GM21825 (cell line): ENCODE measurements at regions not wholly inside any gene's neighbourhood (a gene's known extent, or its start where the extent isn't known, plus 50 kb on each side); places are given as distances from the start of the nearest gene placed in this dataset.
"Not testable (repeated sequence)": the region's sequence is repeated elsewhere in the genome, so short reads cannot be mapped to it uniquely, and the experiment has no call there.

Experiments used
- ATAC-seq: cut with Tn5 transposase; IDR thresholded peaks from one replicate; pipeline ENCODE4 v1.9.1; 2021; ENCODE audit warnings: mild to moderate bottlenecking, moderate library complexity; ENCODE audit not compliant: unreplicated experiment

- ATAC-seq = no peak
Observed at GRCh38 chrX:106220177-106220576, 52.1 kb downstream of the PWWP3B start.

- no peak for ATAC-seq
Observed at GRCh38 chrX:106243376-106243775, 75.3 kb downstream of the PWWP3B start.

GRCh38 chrX:106246511-106246910 is 78.4 kb downstream of the PWWP3B start:
- ATAC-seq = no peak

- no peak for ATAC-seq
Observed at GRCh38 chrX:106247162-106247561, 79.1 kb downstream of the PWWP3B start.

- ATAC-seq = no peak
Observed at GRCh38 chrX:106249706-106250379, 81.7 kb downstream of the PWWP3B start.

GRCh38 chrX:106263817-106264216 is 95.7 kb downstream of the PWWP3B start:
- no peak for ATAC-seq

- not testable (repeated sequence) for ATAC-seq
Observed at GRCh38 chrX:106273947-106274587, 106.0 kb downstream of the PWWP3B start.

- ATAC-seq = not testable (repeated sequence)
Observed at GRCh38 chrX:106275172-106275571, 107.1 kb downstream of the PWWP3B start.

GRCh38 chrX:106278951-106279350 is 110.8 kb downstream of the PWWP3B start:
- no peak for ATAC-seq

- no peak for ATAC-seq
Observed at GRCh38 chrX:106281383-106281782, 113.3 kb downstream of the PWWP3B start.

- ATAC-seq = no peak
Observed at GRCh38 chrX:106283841-106284240, 115.7 kb downstream of the PWWP3B start.

GRCh38 chrX:106284431-106285025 is 116.4 kb downstream of the PWWP3B start:
- ATAC-seq = no peak

- ATAC-seq = no peak
Observed at GRCh38 chrX:106286053-106286650, 118.0 kb downstream of the PWWP3B start.

GRCh38 chrX:106290778-106291177 is 122.7 kb downstream of the PWWP3B start:
- ATAC-seq = not testable (repeated sequence)

- ATAC-seq = not testable (repeated sequence)
Observed at GRCh38 chrX:106291779-106292390, 123.8 kb downstream of the PWWP3B start.

GRCh38 chrX:106300239-106300638 is 132.1 kb downstream of the PWWP3B start:
- ATAC-seq = no peak

GRCh38 chrX:106300656-106301055 is 132.6 kb downstream of the PWWP3B start:
- no peak for ATAC-seq

GRCh38 chrX:106302304-106302703 is 134.2 kb downstream of the PWWP3B start:
- ATAC-seq = no peak

GRCh38 chrX:106306391-106306947 is 138.4 kb downstream of the PWWP3B start:
- no peak for ATAC-seq

- no peak for ATAC-seq
Observed at GRCh38 chrX:106323357-106323756, 155.3 kb downstream of the PWWP3B start.

- ATAC-seq = no peak
Observed at GRCh38 chrX:106331606-106332005, 163.5 kb downstream of the PWWP3B start.
